Fibroblast of lung (primary cell): ENCODE measurements at regions not wholly inside any gene's neighbourhood (a gene's known extent, or its start where the extent isn't known, plus 50 kb on each side); places are given as distances from the start of the nearest gene placed in this dataset.
A peak's percentile ranks its signal among the peaks of the same experiment; 100 is the strongest.

Experiments
- DNase-seq, 2 donors: peaks; one replicate each; pipeline versions ENCODE4 v3.0.0 to v3.0.0-alpha.2; 2010; ENCODE audit warnings: low read depth in 2 of 2
- H2AFZ ChIP-seq: 2 replicates; pipeline ENCODE4 v1.5.1; 2012; ENCODE audit warnings: low read length, control low read depth, inconsistent platforms
- H3K27ac ChIP-seq: 2 replicates; pipeline ENCODE4 v1.5.1; 2011; ENCODE audit warnings: low read length, control low read depth; ENCODE audit not compliant: insufficient read depth
- H3K27me3 ChIP-seq: 2 replicates; pipeline ENCODE4 v1.5.1; 2011; ENCODE audit warnings: mild to moderate bottlenecking, low read length; ENCODE audit not compliant: control insufficient read depth, insufficient read depth
- H3K36me3 ChIP-seq: 2 replicates; pipeline ENCODE4 v1.5.1; 2011; ENCODE audit warnings: low read length; ENCODE audit not compliant: control insufficient read depth, insufficient read depth
- H3K4me1 ChIP-seq: 2 replicates; pipeline ENCODE4 v1.5.1; 2011; ENCODE audit warnings: low read length; ENCODE audit not compliant: control insufficient read depth, insufficient read depth; ENCODE audit errors: extremely low read depth
- H3K4me2 ChIP-seq: 2 replicates; pipeline ENCODE4 v1.5.1; 2011; ENCODE audit warnings: low read length, control low read depth; ENCODE audit not compliant: insufficient read depth; ENCODE audit errors: extremely low read depth
- H3K4me3 ChIP-seq, 4 experiments: fragments of 200-600 bp in 1 of 4; sonication (generic) in 1 of 4; replicated peaks in 1 of 4; 2 replicates each; pipeline ENCODE4 v1.5.1; 2011 to 2016; ENCODE audit warnings: low read length in 4 of 4, low read depth in 3 of 4, mild to moderate bottlenecking in 3 of 4, control low read depth in 2 of 4, inconsistent platforms in 1 of 4, mixed read lengths in 1 of 4; ENCODE audit not compliant: insufficient read depth in 1 of 4; ENCODE audit errors: control extremely low read depth in 1 of 4
- H3K79me2 ChIP-seq: 2 replicates; pipeline ENCODE4 v1.5.1; 2012; ENCODE audit warnings: mild to moderate bottlenecking, low read length, inconsistent platforms; ENCODE audit not compliant: control insufficient read depth, insufficient read depth
- H3K9ac ChIP-seq: 2 replicates; pipeline ENCODE4 v1.5.1; 2011; ENCODE audit warnings: mild to moderate bottlenecking, low read length, control low read depth; ENCODE audit not compliant: insufficient read depth
- H3K9me3 ChIP-seq: 2 replicates; pipeline ENCODE4 v1.5.1; 2012; ENCODE audit warnings: low read depth, low read length; ENCODE audit not compliant: control insufficient read depth, insufficient read depth
- H4K20me1 ChIP-seq: 2 replicates; pipeline ENCODE4 v1.5.1; 2011; ENCODE audit warnings: low read length; ENCODE audit not compliant: control insufficient read depth, insufficient read depth; ENCODE audit errors: extremely low read depth
- EZH2 ChIP-seq: IDR thresholded peaks from 2 replicates; pipeline ENCODE4 v1.5.1; 2012; ENCODE audit warnings: low read length, control low read depth, mild to moderate bottlenecking; ENCODE audit errors: missing control alignments
- TF ChIP-seq, protein P1 (sequence below), 2 donors: IDR thresholded peaks in 1 of 2; conservative IDR thresholded peaks in 1 of 2; 1 replicate in 1 of 2; 2 replicates in 1 of 2; pipeline ENCODE4 v1.5.1; 2011 to 2012; ENCODE audit warnings: low read length in 2 of 2, control low read depth in 1 of 2, inconsistent platforms in 1 of 2, low read depth in 1 of 2, mild to moderate bottlenecking in 1 of 2

- Histone ChIP-seq H3K27ac (no peak overlapping the region), H3K79me2 (no peaks in the 10 kb centered on the region), H3K9me3 (no peaks in the 10 kb centered on the region), H3K36me3 (no peaks in the 10 kb centered on the region), H3K4me3 (no peak overlapping the region), H3K4me1 (no peaks in the 10 kb centered on the region), H3K27me3 (no peaks in the 10 kb centered on the region), H3K9ac (no peak overlapping the region), H4K20me1 (no peaks in the 10 kb centered on the region), H3K4me2 (no peak overlapping the region), H2AFZ (peak overlapping the region; percentile 8)
- no peak for TF ChIP-seq EZH2
- TF ChIP-seq, protein P1, sequence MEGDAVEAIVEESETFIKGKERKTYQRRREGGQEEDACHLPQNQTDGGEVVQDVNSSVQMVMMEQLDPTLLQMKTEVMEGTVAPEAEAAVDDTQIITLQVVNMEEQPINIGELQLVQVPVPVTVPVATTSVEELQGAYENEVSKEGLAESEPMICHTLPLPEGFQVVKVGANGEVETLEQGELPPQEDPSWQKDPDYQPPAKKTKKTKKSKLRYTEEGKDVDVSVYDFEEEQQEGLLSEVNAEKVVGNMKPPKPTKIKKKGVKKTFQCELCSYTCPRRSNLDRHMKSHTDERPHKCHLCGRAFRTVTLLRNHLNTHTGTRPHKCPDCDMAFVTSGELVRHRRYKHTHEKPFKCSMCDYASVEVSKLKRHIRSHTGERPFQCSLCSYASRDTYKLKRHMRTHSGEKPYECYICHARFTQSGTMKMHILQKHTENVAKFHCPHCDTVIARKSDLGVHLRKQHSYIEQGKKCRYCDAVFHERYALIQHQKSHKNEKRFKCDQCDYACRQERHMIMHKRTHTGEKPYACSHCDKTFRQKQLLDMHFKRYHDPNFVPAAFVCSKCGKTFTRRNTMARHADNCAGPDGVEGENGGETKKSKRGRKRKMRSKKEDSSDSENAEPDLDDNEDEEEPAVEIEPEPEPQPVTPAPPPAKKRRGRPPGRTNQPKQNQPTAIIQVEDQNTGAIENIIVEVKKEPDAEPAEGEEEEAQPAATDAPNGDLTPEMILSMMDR (conservative IDR thresholded peaks at IDR 0.05 in 1 of 2, IDR thresholded peaks at IDR 0.05 in 1 of 2; ENCODE audit: low read depth in 1 of 2, low read length in 2 of 2), result no peak
- DNase-seq, result no peak
Measured at GRCh38 chr1:59105548-59106507, 191.1 kb upstream of the FGGY start.

- Histone ChIP-seq H3K4me1 (no peaks in the 10 kb centered on the region), H3K36me3 (no peaks in the 10 kb centered on the region), H3K27me3 (no peaks in the 10 kb centered on the region), H3K27ac (no peak overlapping the region), H3K9me3 (no peaks in the 10 kb centered on the region), H3K4me2 (no peak overlapping the region), H3K9ac (no peak overlapping the region), H3K4me3 (no peak overlapping the region), H3K79me2 (no peaks in the 10 kb centered on the region), H2AFZ (no peak overlapping the region), H4K20me1 (no peaks in the 10 kb centered on the region)
- TF ChIP-seq, protein P1 (conservative IDR thresholded peaks at IDR 0.05 in 1 of 2, IDR thresholded peaks at IDR 0.05 in 1 of 2; ENCODE audit: low read depth in 1 of 2, low read length in 2 of 2), result no peak
- TF ChIP-seq EZH2, result no peak
- peak in 1 of 2 donors; percentile 69 for DNase-seq
Measured at GRCh38 chr1:59107516-59107915, 189.4 kb upstream of the FGGY start.

DNA sequence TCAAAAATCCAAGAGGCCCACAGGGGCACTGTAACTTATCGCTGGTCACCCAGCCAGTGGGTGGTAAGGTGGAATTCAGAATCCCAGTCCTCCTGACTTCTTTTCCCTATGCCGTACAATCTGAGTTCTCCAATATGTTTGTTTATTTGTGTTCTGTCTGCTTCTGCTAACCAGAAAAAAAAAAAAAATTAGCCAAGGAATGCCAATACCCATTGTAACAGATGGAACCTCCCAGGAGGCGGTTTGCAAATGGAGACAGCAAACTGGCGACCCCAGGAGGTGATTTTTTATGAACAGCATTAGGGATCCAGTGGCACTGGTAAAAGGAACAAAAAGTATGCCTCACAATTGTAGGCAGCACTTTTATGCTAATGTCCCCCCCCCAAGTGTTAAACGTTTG is 189.0 kb upstream of the FGGY start:
- no peaks in the 10 kb centered on the region for H3K36me3 ChIP-seq
- H2AFZ ChIP-seq, result no peak overlapping the region
- H3K27ac ChIP-seq, result no peak overlapping the region
- no peak overlapping the region for H3K4me3 ChIP-seq
- H3K9me3 ChIP-seq, result no peaks in the 10 kb centered on the region
- no peak overlapping the region for H3K9ac ChIP-seq
- H4K20me1 ChIP-seq, result no peaks in the 10 kb centered on the region
- H3K27me3 ChIP-seq, result no peaks in the 10 kb centered on the region
- TF ChIP-seq, protein P1 (conservative IDR thresholded peaks at IDR 0.05 in 1 of 2, IDR thresholded peaks at IDR 0.05 in 1 of 2; ENCODE audit: low read depth in 1 of 2, low read length in 2 of 2), result no peak
- TF ChIP-seq EZH2, result no peak
- no peak for DNase-seq
- no peak overlapping the region for H3K4me2 ChIP-seq
- no peaks in the 10 kb centered on the region for H3K79me2 ChIP-seq
- no peaks in the 10 kb centered on the region for H3K4me1 ChIP-seq
